Esophagus muscularis mucosa (tissue), 3 donors: ENCODE measurements at regions not wholly inside any gene's neighbourhood (a gene's known extent, or its start where the extent isn't known, plus 50 kb on each side); places are given as distances from the start of the nearest gene placed in this dataset.

Experiments
- POLR2AphosphoS5 ChIP-seq, 2 donors: sonication (generic); formaldehyde crosslinking; IDR thresholded peaks; one replicate each; pipeline ENCODE4 v1.6.1; 2017; ENCODE audit warnings: antibody characterized with exemption in 2 of 2
- TF ChIP-seq, protein P1 (sequence below), 3 experiments: fragments of 200-600 bp in 2 of 3; fragments of 450-650 bp in 1 of 3; sonication (generic) in 2 of 3; IDR thresholded peaks; one replicate each; pipeline ENCODE4 v1.5.1; 2017 to 2019; ENCODE audit warnings: antibody characterized with exemption in 3 of 3, mild to moderate bottlenecking in 2 of 3, moderate library complexity in 1 of 3

DNA sequence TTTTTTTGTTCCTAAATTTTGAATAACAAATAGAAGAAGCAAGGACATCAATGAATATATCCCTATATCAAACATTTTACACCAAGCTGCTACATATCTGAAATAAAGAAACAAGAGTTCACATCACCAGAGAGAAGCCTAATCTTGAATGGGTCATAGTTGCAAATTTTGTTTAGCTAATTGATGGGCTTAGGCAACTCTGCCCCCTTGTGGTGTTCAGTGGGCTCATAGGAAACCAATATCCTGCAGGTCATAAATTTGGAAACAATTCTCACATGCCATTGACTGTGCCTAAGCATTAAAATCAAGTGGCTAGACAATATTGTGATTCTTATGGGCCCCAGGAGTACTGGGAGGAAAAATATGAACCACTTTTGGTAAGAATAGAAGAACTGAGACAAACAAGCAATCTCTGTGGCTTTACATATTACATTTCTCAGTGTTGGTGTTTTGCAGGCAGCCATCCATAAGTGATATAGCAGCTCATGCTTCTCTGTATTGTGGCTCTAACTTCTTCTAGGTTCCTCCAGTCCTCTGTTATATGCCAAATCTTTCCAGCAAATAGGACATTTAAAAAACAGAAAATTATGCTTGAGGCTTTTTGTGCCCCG lies 1262.8 kb upstream of the PRMT6 start:
- TF ChIP-seq POLR2AphosphoS5 (IDR thresholded peaks at IDR 0.05), result no peak
- TF ChIP-seq, protein P1, sequence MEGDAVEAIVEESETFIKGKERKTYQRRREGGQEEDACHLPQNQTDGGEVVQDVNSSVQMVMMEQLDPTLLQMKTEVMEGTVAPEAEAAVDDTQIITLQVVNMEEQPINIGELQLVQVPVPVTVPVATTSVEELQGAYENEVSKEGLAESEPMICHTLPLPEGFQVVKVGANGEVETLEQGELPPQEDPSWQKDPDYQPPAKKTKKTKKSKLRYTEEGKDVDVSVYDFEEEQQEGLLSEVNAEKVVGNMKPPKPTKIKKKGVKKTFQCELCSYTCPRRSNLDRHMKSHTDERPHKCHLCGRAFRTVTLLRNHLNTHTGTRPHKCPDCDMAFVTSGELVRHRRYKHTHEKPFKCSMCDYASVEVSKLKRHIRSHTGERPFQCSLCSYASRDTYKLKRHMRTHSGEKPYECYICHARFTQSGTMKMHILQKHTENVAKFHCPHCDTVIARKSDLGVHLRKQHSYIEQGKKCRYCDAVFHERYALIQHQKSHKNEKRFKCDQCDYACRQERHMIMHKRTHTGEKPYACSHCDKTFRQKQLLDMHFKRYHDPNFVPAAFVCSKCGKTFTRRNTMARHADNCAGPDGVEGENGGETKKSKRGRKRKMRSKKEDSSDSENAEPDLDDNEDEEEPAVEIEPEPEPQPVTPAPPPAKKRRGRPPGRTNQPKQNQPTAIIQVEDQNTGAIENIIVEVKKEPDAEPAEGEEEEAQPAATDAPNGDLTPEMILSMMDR (IDR thresholded peaks at IDR 0.05), result peak in 2 of 3 experiments; percentile 31 to 39
